GM12878 (cell line): ENCODE measurements at regions not wholly inside any gene's neighbourhood (a gene's known extent, or its start where the extent isn't known, plus 50 kb on each side); places are given as distances from the start of the nearest gene placed in this dataset.

Source experiments
- ASH2L ChIP-seq: fragments of 300-600, 200-600 bp; sonication (generic); IDR thresholded peaks from 2 replicates; pipeline ENCODE4 v1.6.1; 2017; ENCODE audit warnings: low read depth, mild to moderate bottlenecking, borderline replicate concordance
- BCL11A ChIP-seq: IDR thresholded peaks from 2 replicates; pipeline ENCODE4 v1.6.1; 2011; ENCODE audit warnings: low read depth, low read length
- CHD4 ChIP-seq: fragments of 200-600 bp; sonication (generic); IDR thresholded peaks from 2 replicates; pipeline ENCODE4 v1.6.1; 2016; ENCODE audit warnings: mild to moderate bottlenecking
- EGR1 ChIP-seq, 2 experiments: IDR thresholded peaks; 1 replicate in 1 of 2; 2 replicates in 1 of 2; pipeline ENCODE4 v1.6.1; 2011 to 2012; ENCODE audit warnings: low read depth in 2 of 2, low read length in 2 of 2, borderline replicate concordance in 1 of 2, mild to moderate bottlenecking in 1 of 2, moderate library complexity in 1 of 2
- ETV6 ChIP-seq, 2 experiments: fragments of 450-650 bp in 1 of 2; IDR thresholded peaks in 1 of 2; conservative IDR thresholded peaks in 1 of 2; 2 replicates each; pipeline ENCODE4 v1.6.1; 2014; ENCODE audit warnings: antibody characterized with exemption in 1 of 2, borderline replicate concordance in 1 of 2, low read depth in 1 of 2, mild to moderate bottlenecking in 1 of 2, moderate library complexity in 1 of 2
- FOXM1 ChIP-seq: IDR thresholded peaks from 2 replicates; pipeline ENCODE4 v1.6.1; 2012; ENCODE audit warnings: low read depth, mild to moderate bottlenecking, inconsistent platforms, low read length, moderate library complexity
- KDM1A ChIP-seq: fragments of 200-600 bp; sonication (generic); IDR thresholded peaks from 2 replicates; pipeline ENCODE4 v1.6.1; 2016; ENCODE audit warnings: borderline replicate concordance
- LARP7 ChIP-seq: fragments of 450-650 bp; IDR thresholded peaks from 2 replicates; pipeline ENCODE4 v1.6.1; 2017; ENCODE audit warnings: mild to moderate bottlenecking
- REST ChIP-seq: IDR thresholded peaks from 2 replicates; pipeline ENCODE4 v1.6.1; 2012; ENCODE audit warnings: mild to moderate bottlenecking, low read depth, low read length
- TBL1XR1 ChIP-seq: IDR thresholded peaks from 2 replicates; pipeline ENCODE4 v1.6.1; 2012; ENCODE audit warnings: low read depth, low read length, improper control_type of control experiment
- ZNF207 ChIP-seq: fragments of 450-650 bp; IDR thresholded peaks from 2 replicates; pipeline ENCODE4 v1.6.1; 2014; ENCODE audit warnings: antibody characterized with exemption, mild to moderate bottlenecking, borderline replicate concordance

- TF ChIP-seq REST: no peak
- no peak for TF ChIP-seq ZNF207
- TF ChIP-seq KDM1A: no peak
- TF ChIP-seq ASH2L: no peak
- no peak for TF ChIP-seq BCL11A
- no peak for TF ChIP-seq FOXM1
- no peak for TF ChIP-seq TBL1XR1
- TF ChIP-seq CHD4: no peak
- no peak for TF ChIP-seq EGR1 (IDR thresholded peaks at IDR 0.05; ENCODE audit: borderline replicate concordance in 1 of 2, low read depth in 2 of 2, low read length in 2 of 2)
- no peak for TF ChIP-seq LARP7
- no peak for TF ChIP-seq ETV6 (conservative IDR thresholded peaks at IDR 0.05 in 1 of 2, IDR thresholded peaks at IDR 0.05 in 1 of 2; ENCODE audit: borderline replicate concordance in 1 of 2, low read depth in 1 of 2)
Measured at GRCh38 chr2:103962670-103963069, 891.2 kb upstream of the POU3F3 start (continued).
